KG1 (cell line): ENCODE measurements at regions not wholly inside any gene's neighbourhood (a gene's known extent, or its start where the extent isn't known, plus 50 kb on each side); places are given as distances from the start of the nearest gene placed in this dataset.

Source experiments
- DNase-seq: peaks from one replicate; lab custom pipeline; 2025; lab: John Stamatoyannopoulos, UW

GRCh38 chr2:105570757-105571156 lies 171.9 kb upstream of the FHL2 start:
- no peak for DNase-seq

GRCh38 chr2:105570326-105570725 lies 171.5 kb upstream of the FHL2 start:
- no peak for DNase-seq

DNA sequence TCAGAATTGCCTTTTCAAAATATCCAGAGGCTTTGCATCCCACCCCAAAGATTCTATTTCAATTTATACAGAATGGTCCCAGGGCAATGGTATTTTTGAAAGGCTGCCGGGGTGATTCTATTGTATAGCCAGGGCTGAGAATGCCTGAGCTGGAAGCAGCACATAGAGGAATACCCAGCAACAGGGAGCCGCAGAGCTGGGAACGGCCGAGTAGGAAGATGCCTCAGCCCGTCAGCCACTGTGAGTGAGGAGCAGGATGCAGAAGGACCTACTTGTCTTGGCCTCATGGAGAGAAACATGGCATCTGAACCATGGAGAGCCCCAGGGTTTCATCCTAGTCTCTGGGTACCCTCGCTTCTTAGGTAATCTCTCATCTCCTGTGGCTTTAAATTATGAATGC lies 170.8 kb upstream of the FHL2 start:
- no peak for DNase-seq

- DNase-seq: no peak
Measured at GRCh38 chr2:105567996-105568494, 169.2 kb upstream of the FHL2 start.

- DNase-seq: no peak
Measured at GRCh38 chr2:105563000-105563719, 164.3 kb upstream of the FHL2 start.

DNA sequence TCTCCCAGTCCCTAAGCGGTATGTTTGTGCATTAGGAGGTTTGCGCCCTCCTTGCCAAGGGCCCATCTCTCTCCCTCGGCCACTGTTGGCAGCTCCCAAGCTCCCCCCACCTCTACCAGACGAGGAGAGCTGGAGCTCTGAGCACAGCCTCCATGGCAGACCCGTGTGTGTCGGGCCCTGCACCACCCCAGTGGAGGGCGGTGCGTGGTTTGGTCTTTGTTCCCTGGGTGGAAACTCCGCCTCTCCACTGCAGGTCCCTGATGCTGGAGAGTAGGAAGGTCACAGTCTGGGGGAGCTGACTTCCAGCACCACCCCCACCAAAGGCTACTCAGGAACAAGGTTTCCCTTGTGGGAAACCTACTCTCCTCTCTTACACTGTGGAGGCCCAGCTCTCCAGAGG lies 162.6 kb upstream of the FHL2 start:
- no peak for DNase-seq

DNA sequence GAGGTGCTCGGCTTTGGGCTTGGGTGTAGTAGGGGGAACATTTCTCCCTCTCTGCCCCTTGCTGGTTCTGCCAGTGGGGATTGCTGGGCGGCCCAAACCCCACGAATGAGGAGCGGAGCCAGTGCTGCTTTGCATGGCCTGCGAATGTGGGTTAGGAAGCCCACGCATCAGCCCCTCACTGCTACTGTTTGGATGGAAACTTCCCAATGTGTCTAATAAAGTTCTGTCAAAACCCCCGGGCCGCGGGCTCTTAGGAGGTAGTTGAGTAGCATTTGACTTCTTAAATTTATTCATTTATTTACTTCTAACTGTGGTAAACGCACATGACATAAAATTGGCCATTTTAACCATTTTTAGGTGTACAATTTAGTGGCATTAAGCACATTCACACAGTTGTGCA lies 161.3 kb upstream of the FHL2 start:
- DNase-seq: no peak

- DNase-seq: no peak
Measured at GRCh38 chr2:105557021-105557920, 158.4 kb upstream of the FHL2 start.

- no peak for DNase-seq
Measured at GRCh38 chr2:105556366-105556765, 157.5 kb upstream of the FHL2 start.

DNA sequence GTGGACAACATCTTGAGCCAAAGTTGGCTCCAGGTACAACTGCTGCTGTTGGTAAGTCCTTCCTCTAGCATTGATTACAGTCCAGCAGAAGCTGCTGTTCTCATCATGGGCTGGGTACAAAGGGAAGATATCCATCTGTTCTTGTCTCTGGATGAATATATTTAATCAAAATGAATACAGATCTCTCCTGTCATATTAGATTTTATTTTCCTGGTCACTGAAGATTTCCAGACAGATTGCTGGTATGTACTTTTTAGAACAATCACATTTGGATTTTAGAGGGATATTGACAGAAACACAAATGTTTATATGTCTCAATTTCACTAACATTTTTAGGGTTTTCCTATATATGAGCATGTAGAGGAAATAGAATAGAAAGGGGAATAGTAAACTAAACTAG lies 155.4 kb upstream of the FHL2 start:
- no peak for DNase-seq

DNA sequence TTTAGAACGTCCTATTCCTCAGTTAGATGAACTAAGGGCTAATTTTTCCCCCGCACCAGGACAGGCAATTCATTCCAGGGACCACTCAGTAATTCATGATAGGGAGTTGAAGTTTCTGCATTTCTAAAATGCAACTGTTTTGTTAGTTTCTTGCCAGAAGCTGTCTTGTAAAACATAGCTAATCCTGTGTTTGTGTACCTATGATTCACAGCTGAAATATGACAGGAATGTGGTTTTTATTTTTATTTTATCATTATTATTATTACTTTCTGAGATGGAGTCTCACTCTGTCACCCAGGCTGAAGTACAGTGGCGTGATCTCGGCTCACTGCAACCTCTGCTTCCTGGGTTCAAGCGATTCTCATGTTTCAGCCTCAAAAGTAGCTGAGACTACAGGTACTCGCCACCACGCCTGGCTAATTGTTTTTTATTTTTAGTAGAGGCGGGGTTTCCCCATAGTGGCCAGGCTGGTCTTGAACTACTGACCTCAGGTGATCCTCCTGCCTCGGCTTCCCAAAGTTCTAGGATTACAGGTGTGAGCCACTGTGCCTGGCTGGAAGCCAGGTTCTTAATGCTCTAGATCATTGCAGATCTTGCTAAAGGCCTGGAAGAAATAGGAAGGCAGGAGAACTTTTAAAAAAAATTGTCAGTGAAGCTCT lies 154.8 kb upstream of the FHL2 start:
- DNase-seq: no peak

GRCh38 chr2:105546628-105546974 lies 147.8 kb upstream of the FHL2 start:
- DNase-seq: no peak

DNA sequence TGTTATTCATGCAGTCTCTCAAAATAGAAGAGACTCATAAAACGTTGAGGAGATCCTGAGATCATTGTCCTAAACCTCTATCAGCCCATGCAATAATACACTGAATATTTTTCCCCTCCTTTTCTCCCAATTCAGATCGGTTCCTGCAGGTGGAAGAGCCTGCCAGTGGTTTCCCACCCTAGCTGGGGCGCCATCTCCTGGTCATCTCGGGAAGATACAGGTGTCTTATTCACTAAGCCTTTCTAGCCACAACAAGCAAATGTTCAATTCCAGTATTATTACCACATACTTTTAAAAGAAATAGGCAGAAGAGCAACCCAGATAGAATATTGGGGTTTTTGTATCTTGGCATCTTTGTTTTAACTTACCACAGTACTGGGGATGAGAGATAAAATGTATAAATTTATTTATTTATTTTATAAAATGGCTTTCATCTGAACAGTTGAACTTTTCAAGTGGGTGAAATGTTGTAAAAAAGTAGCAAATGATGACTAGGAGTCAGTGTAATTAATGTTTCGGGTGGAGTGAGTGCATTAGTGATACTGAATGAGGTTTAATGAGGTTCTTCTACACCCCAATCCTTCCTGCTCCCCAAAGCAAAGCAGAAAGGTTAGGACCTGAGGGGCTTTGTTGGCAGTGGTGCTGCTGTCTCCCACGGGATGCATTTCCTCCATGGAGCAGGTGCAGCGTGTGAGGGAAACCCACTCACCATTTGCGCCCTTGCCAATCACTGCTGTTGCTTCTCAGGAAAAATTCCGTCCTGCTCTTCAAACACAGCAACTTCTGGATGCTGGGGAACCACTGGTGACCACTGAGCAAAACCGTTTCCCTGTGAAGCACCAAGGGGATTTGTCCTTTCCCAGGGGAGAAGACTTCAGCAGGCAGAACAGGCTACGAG lies 147.1 kb upstream of the FHL2 start:
- DNase-seq: peak; percentile 30

GRCh38 chr2:105544591-105545377 lies 145.9 kb upstream of the FHL2 start:
- no peak for DNase-seq

- DNase-seq: no peak
Measured at GRCh38 chr2:105541189-105542050, 142.6 kb upstream of the FHL2 start.

- DNase-seq: no peak
Measured at GRCh38 chr2:105540642-105541041, 141.8 kb upstream of the FHL2 start.

DNA sequence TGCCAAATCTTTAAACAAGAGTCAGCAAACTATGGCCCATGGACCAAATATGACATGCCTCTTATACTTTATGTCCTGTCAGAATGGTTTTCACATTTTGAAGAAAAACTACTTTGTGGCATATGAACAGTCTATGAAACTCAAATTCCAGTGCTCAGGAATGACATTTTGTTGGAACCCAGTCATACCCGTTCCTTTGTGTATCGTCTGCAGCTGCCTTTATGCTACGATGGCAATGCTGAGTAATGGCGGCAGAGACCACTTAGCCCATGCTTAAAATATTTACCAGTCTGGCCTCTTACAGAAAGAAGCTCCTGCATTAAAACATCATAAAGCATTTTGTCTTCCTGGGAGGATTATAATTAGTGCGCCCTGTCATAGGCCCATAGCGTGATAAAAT lies 140.5 kb upstream of the FHL2 start:
- no peak for DNase-seq

GRCh38 chr2:105538840-105539239 lies 140.0 kb upstream of the FHL2 start:
- no peak for DNase-seq

DNA sequence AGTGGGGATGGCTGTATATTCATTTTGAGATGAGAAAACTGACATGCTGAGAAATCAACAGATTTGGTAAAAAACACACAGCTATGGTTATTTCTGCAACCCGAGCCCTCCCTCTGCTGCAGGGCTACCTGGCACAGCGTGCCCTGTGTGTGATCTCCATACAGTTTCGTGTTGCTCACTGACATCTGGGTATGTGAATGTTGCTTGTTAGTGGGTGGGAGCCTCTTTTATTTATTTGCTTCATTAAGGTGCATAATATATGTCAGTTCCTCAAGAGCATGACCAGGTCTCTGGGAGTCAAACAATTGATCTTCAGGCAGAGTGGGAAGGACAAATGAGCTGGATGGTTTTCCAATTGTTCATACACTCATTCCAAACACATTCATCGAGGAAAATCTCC lies 139.1 kb upstream of the FHL2 start:
- DNase-seq: no peak

DNA sequence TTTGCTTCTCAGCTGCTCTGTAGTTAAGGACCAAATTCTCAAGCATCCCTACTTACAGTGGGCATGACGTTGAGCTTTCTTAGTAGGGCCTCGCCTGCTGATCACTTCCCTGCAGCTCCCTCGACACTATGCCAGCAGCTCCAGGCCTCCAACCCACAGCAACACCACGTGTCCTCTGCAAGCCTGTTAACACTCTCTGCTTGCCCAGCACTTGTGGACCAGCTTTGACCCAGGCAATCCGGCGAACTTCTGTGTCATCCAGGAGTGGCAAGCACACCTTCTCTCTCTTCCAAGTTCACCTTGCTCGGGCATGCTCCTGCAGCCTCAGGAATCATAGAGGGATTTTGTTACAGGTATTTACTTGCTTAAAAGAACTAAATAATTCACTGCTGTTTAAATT lies 138.6 kb upstream of the FHL2 start:
- no peak for DNase-seq
